Keratinocyte (primary cell): ENCODE measurements at regions not wholly inside any gene's neighbourhood (a gene's known extent, or its start where the extent isn't known, plus 50 kb on each side); places are given as distances from the start of the nearest gene placed in this dataset.

Experiments used
- DNase-seq: peaks from one replicate; pipeline ENCODE4 v3.0.0-alpha.2; 2011; ENCODE audit warnings: low read depth, missing footprints, low spot score
- FAIRE-seq: peaks from 2 replicates; lab custom pipeline; 2011; peaks lifted over from hg19 to GRCh38; lab: Jason Lieb, UNC
- H2AFZ ChIP-seq: 2 replicates; pipeline ENCODE4 v1.6.0; 2012; ENCODE audit warnings: low read length, control low read depth, inconsistent platforms; ENCODE audit not compliant: control insufficient read depth
- H3K27ac ChIP-seq: 2 replicates; pipeline ENCODE4 v1.5.1; 2011; ENCODE audit warnings: low read length; ENCODE audit not compliant: control insufficient read depth, insufficient read depth
- H3K27me3 ChIP-seq: 3 replicates; pipeline ENCODE4 v1.6.0; 2011; ENCODE audit warnings: low read length; ENCODE audit not compliant: control insufficient read depth, insufficient read depth; ENCODE audit errors: extremely low read depth
- H3K36me3 ChIP-seq, 2 experiments: 2 replicates in 1 of 2; 3 replicates in 1 of 2; pipeline ENCODE4 v1.5.1; 2011; ENCODE audit warnings: low read length in 2 of 2, mild to moderate bottlenecking in 1 of 2; ENCODE audit not compliant: control insufficient read depth in 2 of 2, insufficient read depth in 2 of 2; ENCODE audit errors: extremely low read depth in 1 of 2
- H3K4me1 ChIP-seq: 3 replicates; pipeline ENCODE4 v1.5.1; 2011; ENCODE audit warnings: low read length; ENCODE audit not compliant: control insufficient read depth, insufficient read depth; ENCODE audit errors: extremely low read depth
- H3K4me2 ChIP-seq: 3 replicates; pipeline ENCODE4 v1.6.0; 2011; ENCODE audit warnings: low read depth, low read length; ENCODE audit not compliant: control insufficient read depth, insufficient read depth; ENCODE audit errors: extremely low read depth
- H3K4me3 ChIP-seq, 3 experiments: fragments of 200-600 bp in 1 of 3; sonication (generic) in 1 of 3; 2 replicates in 2 of 3; 3 replicates in 1 of 3; pipeline ENCODE4 v1.5.1; 2011 to 2016; ENCODE audit warnings: low read length in 3 of 3, mild to moderate bottlenecking in 3 of 3, control low read depth in 2 of 3, inconsistent platforms in 1 of 3, low read depth in 1 of 3, mixed read lengths in 1 of 3, mixed run types in 1 of 3, moderate library complexity in 1 of 3; ENCODE audit not compliant: control insufficient read depth in 2 of 3, insufficient read depth in 2 of 3; ENCODE audit errors: extremely low read depth in 1 of 3
- H3K79me2 ChIP-seq: 2 replicates; pipeline ENCODE4 v1.6.0; 2012; ENCODE audit warnings: low read length; ENCODE audit not compliant: control insufficient read depth, insufficient read depth
- H3K9ac ChIP-seq: 3 replicates; pipeline ENCODE4 v1.6.0; 2011; ENCODE audit warnings: low read length; ENCODE audit not compliant: control insufficient read depth, insufficient read depth; ENCODE audit errors: extremely low read depth
- H3K9me1 ChIP-seq: 3 replicates; pipeline ENCODE4 v1.6.0; 2011; ENCODE audit warnings: low read length; ENCODE audit not compliant: control insufficient read depth, insufficient read depth; ENCODE audit errors: extremely low read depth
- H3K9me3 ChIP-seq: 2 replicates; pipeline ENCODE4 v1.5.1; 2012; ENCODE audit warnings: low read depth, low read length; ENCODE audit not compliant: control insufficient read depth
- H4K20me1 ChIP-seq: 3 replicates; pipeline ENCODE4 v1.6.0; 2011; ENCODE audit warnings: low read length; ENCODE audit not compliant: control insufficient read depth, insufficient read depth; ENCODE audit errors: extremely low read depth
- CTCF ChIP-seq, 3 experiments: IDR thresholded peaks in 1 of 3; conservative IDR thresholded peaks in 1 of 3; optimal IDR thresholded peaks in 1 of 3; 2 replicates in 2 of 3; 3 replicates in 1 of 3; pipeline versions ENCODE3 to v1.5.1; 2011; ENCODE audit warnings: low read length in 3 of 3, mild to moderate bottlenecking in 3 of 3, moderate library complexity in 2 of 3, control low read depth in 1 of 3, inconsistent platforms in 1 of 3; ENCODE audit not compliant: insufficient read depth in 2 of 3; ENCODE audit errors: extremely low read depth in 1 of 3
- EZH2 ChIP-seq: IDR thresholded peaks from one replicate; pipeline ENCODE4 v1.6.1; 2012; ENCODE audit warnings: inconsistent platforms, mild to moderate bottlenecking, low read length, moderate library complexity
- dilution Hi-C: fragments of 300-500 bp; cut with MboI; formaldehyde crosslinking; loops from one replicate; pipeline ENCODE4 v1.7.0; 2020; ENCODE audit warnings: low sequenced_read_pairs; ENCODE audit not compliant: extremely low pct_ligation_motif_present

GRCh38 chr19:30675086-30675485 is 302.9 kb downstream of the ZNF536 start:
- H3K9me3 ChIP-seq, result no peaks in the 10 kb centered on the region
- TF ChIP-seq CTCF (optimal IDR thresholded peaks at IDR 0.05 in 1 of 3, IDR thresholded peaks at IDR 0.05 in 1 of 3, conservative IDR thresholded peaks at IDR 0.05 in 1 of 3; ENCODE audit: extremely low read depth in 1 of 3, insufficient read depth in 2 of 3, low read length in 3 of 3) (no peak), EZH2 (no peak)
- dilution Hi-C loops, result no loop called here

DNA sequence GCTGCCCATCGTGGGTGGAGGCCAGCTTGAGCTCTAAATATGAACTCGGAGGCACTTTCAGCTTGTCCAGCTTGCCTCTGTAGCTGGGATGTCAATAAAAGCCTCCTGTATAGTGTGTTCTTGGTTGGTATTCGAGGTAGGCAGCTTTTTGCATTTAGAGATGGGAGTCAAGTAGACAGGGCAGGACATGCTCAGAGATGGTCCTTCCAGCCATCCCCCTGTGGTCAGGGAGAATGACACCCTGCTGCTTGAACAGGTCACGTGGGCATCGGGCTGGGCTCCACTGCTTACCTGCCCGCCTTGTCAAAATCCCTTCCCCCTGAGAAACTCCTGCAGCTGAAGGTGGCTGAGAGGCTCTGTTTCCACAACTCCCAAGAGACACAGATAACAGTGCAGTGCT is 302.5 kb downstream of the ZNF536 start:
- FAIRE-seq, result no peak
- no peak for DNase-seq
- Histone ChIP-seq H4K20me1 (no peaks in the 10 kb centered on the region), H3K4me1 (no peaks in the 10 kb centered on the region), H3K9me1 (no peaks in the 10 kb centered on the region), H3K79me2 (no peaks in the 10 kb centered on the region), H3K9ac (no peak overlapping the region), H3K36me3 (no peaks in the 10 kb centered on the region), H3K9me3 (no peaks in the 10 kb centered on the region), H3K27ac (no peak overlapping the region), H3K27me3 (no peaks in the 10 kb centered on the region), H3K4me2 (no peak overlapping the region), H2AFZ (no peak overlapping the region), H3K4me3 (no peak overlapping the region)
- TF ChIP-seq EZH2 (no peak), CTCF (optimal IDR thresholded peaks at IDR 0.05 in 1 of 3, IDR thresholded peaks at IDR 0.05 in 1 of 3, conservative IDR thresholded peaks at IDR 0.05 in 1 of 3; ENCODE audit: extremely low read depth in 1 of 3, insufficient read depth in 2 of 3, low read length in 3 of 3) (no peak)
- dilution Hi-C loops, result no loop called here

More at GRCh38 chr19:30675086-30675485, 302.9 kb downstream of the ZNF536 start:
- Histone ChIP-seq H3K4me1 (no peaks in the 10 kb centered on the region), H3K4me3 (no peak overlapping the region), H3K9me1 (no peaks in the 10 kb centered on the region), H3K27me3 (no peaks in the 10 kb centered on the region), H3K9ac (no peak overlapping the region), H3K4me2 (no peak overlapping the region), H2AFZ (no peak overlapping the region), H3K27ac (no peak overlapping the region), H3K79me2 (no peaks in the 10 kb centered on the region), H3K36me3 (no peaks in the 10 kb centered on the region), H4K20me1 (no peaks in the 10 kb centered on the region)
- FAIRE-seq, result no peak
- no peak for DNase-seq
